ENCODE measurements at regions not wholly inside any gene's neighbourhood (a gene's known extent, or its start where the extent isn't known, plus 50 kb on each side); places are given as distances from the start of the nearest gene placed in this dataset.

GRCh38 chr1:36699113-36699911, 216.6 kb upstream of the CSF3R start:
- no peak for TF ChIP-seq POLR2A (IDR thresholded peaks at IDR 0.05; ENCODE audit: low read length)
- no peak for TF ChIP-seq GATA1 (IDR thresholded peaks at IDR 0.05; ENCODE audit: low read depth, low read length)

All from erythroblast (primary cell).